Endothelial cell of umbilical vein (primary cell): ENCODE measurements at regions not wholly inside any gene's neighbourhood (a gene's known extent, or its start where the extent isn't known, plus 50 kb on each side); places are given as distances from the start of the nearest gene placed in this dataset.

Experiments used
- BruUV-seq: library from RNA; stranded (reverse); fragments of 400-500 nt; replicated peaks from 2 replicates; lab custom pipeline; 2021; lab: Mats Ljungman, UMichigan
- CTCF ChIA-PET: fragments of 300-600, 350-600 bp; sonication (Branson Sonifier 250); formaldehyde crosslinking; loops from one replicate; lab custom pipeline; 2021; ENCODE audit warnings: antibody characterized with exemption, inconsistent platforms; lab: Charles Lee
- POLR2A ChIA-PET: fragments of 300-600, 350-600 bp; sonication (Branson Sonifier 250); formaldehyde crosslinking; loops from one replicate; lab custom pipeline; 2021; ENCODE audit warnings: antibody characterized with exemption, inconsistent platforms; lab: Charles Lee
- DNase-seq: peaks from one replicate; pipeline ENCODE4 v3.0.0-alpha.2; 2011; ENCODE audit warnings: low read depth, low spot score
- FAIRE-seq: peaks from 2 replicates; lab custom pipeline; 2011; peaks lifted over from hg19 to GRCh38; lab: Jason Lieb, UNC
- H2AFZ ChIP-seq: 2 replicates; pipeline ENCODE4 v1.6.0; 2012; ENCODE audit warnings: low read depth, low read length, control low read depth, inconsistent platforms
- H3K27ac ChIP-seq: 2 replicates; pipeline ENCODE4 v1.5.1; 2011; ENCODE audit warnings: low read depth, mild to moderate bottlenecking, control low read depth, low read length, moderate library complexity; ENCODE audit not compliant: insufficient read depth
- H3K27me3 ChIP-seq, 2 experiments: 2 replicates each; pipeline versions ENCODE4 v1.6.0 to v1.6.1; 2011; ENCODE audit warnings: low read length in 2 of 2, mixed read lengths in 1 of 2; ENCODE audit not compliant: control insufficient read depth in 2 of 2, insufficient read depth in 2 of 2
- H3K36me3 ChIP-seq, 2 experiments: 2 replicates in 1 of 2; 3 replicates in 1 of 2; pipeline ENCODE4 v1.5.1; 2011; ENCODE audit warnings: low read length in 2 of 2, mild to moderate bottlenecking in 1 of 2, moderate library complexity in 1 of 2; ENCODE audit not compliant: control insufficient read depth in 2 of 2, insufficient read depth in 2 of 2; ENCODE audit errors: extremely low read depth in 1 of 2
- H3K4me1 ChIP-seq: 3 replicates; pipeline ENCODE4 v1.5.1; 2011; ENCODE audit warnings: mild to moderate bottlenecking, low read length; ENCODE audit not compliant: control insufficient read depth, insufficient read depth; ENCODE audit errors: extremely low read depth
- H3K4me2 ChIP-seq: 2 replicates; pipeline ENCODE4 v1.6.1; 2011; ENCODE audit warnings: low read length, control low read depth, mixed read lengths; ENCODE audit not compliant: insufficient read depth
- H3K4me3 ChIP-seq, 3 experiments: fragments of 200-600 bp in 1 of 3; sonication (generic), shearing (Covaris generic) in 1 of 3; replicated peaks in 1 of 3; 2 replicates each; pipeline ENCODE4 v1.5.1; 2011 to 2016; ENCODE audit warnings: control low read depth in 3 of 3, low read length in 3 of 3, mild to moderate bottlenecking in 2 of 3, inconsistent platforms in 1 of 3, low read depth in 1 of 3, moderate library complexity in 1 of 3; ENCODE audit not compliant: insufficient read depth in 1 of 3
- H3K79me2 ChIP-seq: 2 replicates; pipeline ENCODE4 v1.6.0; 2012; ENCODE audit warnings: low read length, inconsistent platforms; ENCODE audit not compliant: control insufficient read depth, insufficient read depth
- H3K9ac ChIP-seq: replicated peaks from 2 replicates; pipeline ENCODE3; 2011; ENCODE audit warnings: low read length, control low read depth; ENCODE audit not compliant: insufficient read depth; ENCODE audit errors: extremely low read depth
- H3K9me1 ChIP-seq: replicated peaks from 3 replicates; pipeline ENCODE4 v1.6.0; 2011; ENCODE audit warnings: mild to moderate bottlenecking, low read length; ENCODE audit not compliant: control insufficient read depth, insufficient read depth; ENCODE audit errors: extremely low read depth
- H3K9me3 ChIP-seq: replicated peaks from 2 replicates; pipeline ENCODE4 v1.5.1; 2012; ENCODE audit warnings: low read length, inconsistent platforms; ENCODE audit not compliant: control insufficient read depth, insufficient read depth
- H4K20me1 ChIP-seq: replicated peaks from 2 replicates; pipeline ENCODE3; 2011; ENCODE audit warnings: mild to moderate bottlenecking, low read length; ENCODE audit not compliant: control insufficient read depth, insufficient read depth; ENCODE audit errors: extremely low read depth
- EZH2 ChIP-seq: IDR thresholded peaks from 2 replicates; pipeline ENCODE4 v1.6.1; 2012; ENCODE audit warnings: borderline replicate concordance, low read depth, mild to moderate bottlenecking, moderate library complexity, low read length, inconsistent platforms; ENCODE audit not compliant: severe bottlenecking
- FOS ChIP-seq: IDR thresholded peaks from 2 replicates; pipeline ENCODE4 v1.6.1; 2011; ENCODE audit warnings: mild to moderate bottlenecking, low read length, moderate library complexity, borderline replicate concordance; ENCODE audit not compliant: insufficient read depth
- GATA2 ChIP-seq: IDR thresholded peaks from 2 replicates; pipeline ENCODE4 v1.7.0; 2011; ENCODE audit warnings: low read depth, mild to moderate bottlenecking, moderate library complexity, mixed read lengths, low read length; ENCODE audit not compliant: insufficient read length, insufficient read depth
- JUN ChIP-seq: IDR thresholded peaks from 2 replicates; pipeline ENCODE4 v1.6.1; 2011; ENCODE audit warnings: borderline replicate concordance, low read depth; ENCODE audit not compliant: insufficient read length, insufficient read depth
- MYC ChIP-seq: IDR thresholded peaks from one replicate; pipeline ENCODE4 v1.6.1; 2011; ENCODE audit warnings: mild to moderate bottlenecking, low read depth, low read length
- POLR2A ChIP-seq: IDR thresholded peaks from 2 replicates; pipeline ENCODE4 v1.6.1; 2012; ENCODE audit warnings: low read depth, mild to moderate bottlenecking, control low read depth, low read length
- POLR2AphosphoS5 ChIP-seq: IDR thresholded peaks from 2 replicates; pipeline ENCODE4 v1.6.1; 2012; ENCODE audit warnings: low read depth, mild to moderate bottlenecking, control low read depth, low read length, moderate library complexity; ENCODE audit not compliant: insufficient read depth
- dilution Hi-C: fragments of 300-500 bp; cut with MboI; formaldehyde crosslinking; loops from one replicate; pipeline ENCODE4 v1.15.0; 2019; ENCODE audit warnings: low sequenced_read_pairs; ENCODE audit not compliant: extremely low pct_ligation_motif_present
- intact Hi-C: fragments of 100-400 bp; cut with micrococcal nuclease; formaldehyde crosslinking; loops from one replicate; pipeline ENCODE4 v1.10.0; 2022
- TF ChIP-seq, protein P1 (sequence below): IDR thresholded peaks from 2 replicates; pipeline ENCODE4 v1.6.1; 2011; ENCODE audit not compliant: insufficient read depth, insufficient read length
- TF ChIP-seq, protein P2 (sequence below), 2 donors: IDR thresholded peaks; 1 replicate in 1 of 2; 2 replicates in 1 of 2; pipeline ENCODE4 v1.5.1; 2011; ENCODE audit warnings: low read length in 2 of 2, mild to moderate bottlenecking in 2 of 2, moderate library complexity in 2 of 2, control low read depth in 1 of 2, inconsistent platforms in 1 of 2, low read depth in 1 of 2; ENCODE audit not compliant: insufficient read depth in 1 of 2; ENCODE audit errors: extremely low read depth in 1 of 2

DNA sequence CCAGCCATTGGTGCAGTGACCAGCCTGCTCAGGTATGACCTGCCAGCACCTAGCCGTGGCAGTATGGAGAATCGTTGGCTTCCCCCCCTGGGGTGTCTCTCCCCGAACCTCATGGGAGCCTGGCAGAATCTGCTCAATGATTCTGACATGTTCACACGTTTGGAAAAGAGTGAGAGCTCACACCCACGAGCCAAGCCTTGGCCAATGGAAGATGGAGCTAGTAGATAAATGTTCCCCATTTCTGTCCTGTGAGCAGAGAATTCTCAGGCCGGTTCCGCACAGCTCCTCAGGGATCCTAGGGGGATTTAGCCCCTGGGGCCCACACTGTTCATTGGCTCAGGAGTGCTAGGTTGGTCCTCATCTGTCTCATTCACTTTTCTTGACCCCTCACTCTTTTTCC lies 128.4 kb downstream of the RCN1 start:
- Histone ChIP-seq H3K4me2 (no peak overlapping the region), H4K20me1 (no peaks in the 10 kb centered on the region), H3K9me1 (no peaks in the 10 kb centered on the region), H3K9me3 (no peaks in the 10 kb centered on the region), H3K79me2 (no peaks in the 10 kb centered on the region), H3K27me3 (no peaks in the 10 kb centered on the region), H3K36me3 (no peaks in the 10 kb centered on the region), H3K27ac (no peak overlapping the region), H3K4me3 (no peak overlapping the region), H3K9ac (no peak overlapping the region), H2AFZ (no peak overlapping the region), H3K4me1 (no peaks in the 10 kb centered on the region)
- FAIRE-seq, result no peak
- dilution Hi-C loops (no loop called here), intact Hi-C loops (no loop called here)
- BruUV-seq, result no TSS peak
- ChIA-PET POLR2A (no interaction called here), CTCF (interaction anchor here (2.0 kb wide), 1 partner anchor 13 kb away, joined by 4 read pairs; no protein-coding TSS in a partner anchor)
- no peak for DNase-seq
- TF ChIP-seq JUN (no peak), EZH2 (no peak), MYC (no peak), GATA2 (no peak), POLR2AphosphoS5 (no peak), FOS (no peak), POLR2A (no peak)
- TF ChIP-seq, protein P1, sequence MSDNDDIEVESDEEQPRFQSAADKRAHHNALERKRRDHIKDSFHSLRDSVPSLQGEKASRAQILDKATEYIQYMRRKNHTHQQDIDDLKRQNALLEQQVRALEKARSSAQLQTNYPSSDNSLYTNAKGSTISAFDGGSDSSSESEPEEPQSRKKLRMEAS, result no peak
- TF ChIP-seq, protein P2, sequence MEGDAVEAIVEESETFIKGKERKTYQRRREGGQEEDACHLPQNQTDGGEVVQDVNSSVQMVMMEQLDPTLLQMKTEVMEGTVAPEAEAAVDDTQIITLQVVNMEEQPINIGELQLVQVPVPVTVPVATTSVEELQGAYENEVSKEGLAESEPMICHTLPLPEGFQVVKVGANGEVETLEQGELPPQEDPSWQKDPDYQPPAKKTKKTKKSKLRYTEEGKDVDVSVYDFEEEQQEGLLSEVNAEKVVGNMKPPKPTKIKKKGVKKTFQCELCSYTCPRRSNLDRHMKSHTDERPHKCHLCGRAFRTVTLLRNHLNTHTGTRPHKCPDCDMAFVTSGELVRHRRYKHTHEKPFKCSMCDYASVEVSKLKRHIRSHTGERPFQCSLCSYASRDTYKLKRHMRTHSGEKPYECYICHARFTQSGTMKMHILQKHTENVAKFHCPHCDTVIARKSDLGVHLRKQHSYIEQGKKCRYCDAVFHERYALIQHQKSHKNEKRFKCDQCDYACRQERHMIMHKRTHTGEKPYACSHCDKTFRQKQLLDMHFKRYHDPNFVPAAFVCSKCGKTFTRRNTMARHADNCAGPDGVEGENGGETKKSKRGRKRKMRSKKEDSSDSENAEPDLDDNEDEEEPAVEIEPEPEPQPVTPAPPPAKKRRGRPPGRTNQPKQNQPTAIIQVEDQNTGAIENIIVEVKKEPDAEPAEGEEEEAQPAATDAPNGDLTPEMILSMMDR (IDR thresholded peaks at IDR 0.05; ENCODE audit: extremely low read depth in 1 of 2, insufficient read depth in 1 of 2, low read depth in 1 of 2, low read length in 2 of 2), result no peak
